OCI-LY7 (cell line): ENCODE measurements at regions not wholly inside any gene's neighbourhood (a gene's known extent, or its start where the extent isn't known, plus 50 kb on each side); places are given as distances from the start of the nearest gene placed in this dataset.

Source experiments
- BruUV-seq: library from RNA; stranded (reverse); fragments of 400-500 nt; replicated peaks from 2 replicates; lab custom pipeline; 2021; lab: Mats Ljungman, UMichigan
- CTCF ChIA-PET: fragments of 300-600 bp; sonication (Branson Sonifier 250); formaldehyde crosslinking; loops from one replicate; lab custom pipeline; 2022; ENCODE audit warnings: antibody characterized with exemption; ENCODE audit not compliant: unreplicated experiment; lab: Charles Lee
- POLR2A ChIA-PET: fragments of 300-600 bp; sonication (Branson Sonifier 250); formaldehyde crosslinking; loops from one replicate; lab custom pipeline; 2022; ENCODE audit warnings: antibody characterized with exemption; lab: Charles Lee
- DNase-seq: peaks from one replicate; pipeline ENCODE4 v3.0.0-alpha.2; 2015; ENCODE audit warnings: low spot score
- H2AFZ ChIP-seq: fragments of 200-600 bp; sonication (generic), shearing (Covaris generic); 2 replicates; pipeline ENCODE4 v1.6.1; 2014; ENCODE audit warnings: mild to moderate bottlenecking, antibody characterized with exemption, low read length, moderate library complexity
- H3K27ac ChIP-seq: fragments of 200-600 bp; sonication (generic); 2 replicates; pipeline ENCODE4 v1.5.1; 2014; ENCODE audit warnings: mixed run types, low read depth, mild to moderate bottlenecking, moderate library complexity, low read length, inconsistent platforms; ENCODE audit not compliant: poor library complexity, severe bottlenecking
- H3K36me3 ChIP-seq: fragments of 200-600 bp; sonication (generic); 2 replicates; pipeline ENCODE4 v1.6.1; 2014; ENCODE audit warnings: mild to moderate bottlenecking, antibody characterized with exemption, low read length, moderate library complexity, mixed read lengths; ENCODE audit not compliant: insufficient read depth
- H3K4me1 ChIP-seq: fragments of 200-600 bp; sonication (generic); 2 replicates; pipeline ENCODE4 v1.5.1; 2014; ENCODE audit warnings: mild to moderate bottlenecking, low read length; ENCODE audit not compliant: insufficient read depth, poor library complexity, severe bottlenecking
- H3K4me2 ChIP-seq: fragments of 200-600 bp; sonication (generic); 2 replicates; pipeline ENCODE4 v1.6.1; 2014; ENCODE audit warnings: mild to moderate bottlenecking, low read length
- H3K4me3 ChIP-seq: fragments of 200-600 bp; sonication (generic); 2 replicates; pipeline ENCODE4 v1.5.1; 2014; ENCODE audit warnings: mild to moderate bottlenecking, low read depth, low read length; ENCODE audit not compliant: poor library complexity, severe bottlenecking
- H3K79me2 ChIP-seq: fragments of 200-600 bp; sonication (generic); 2 replicates; pipeline ENCODE4 v1.6.1; 2016; ENCODE audit warnings: low read depth, mild to moderate bottlenecking, low read length, moderate library complexity, mixed read lengths; ENCODE audit not compliant: insufficient read depth
- H3K9me2 ChIP-seq: fragments of 200-600 bp; sonication (generic); 2 replicates; pipeline ENCODE4 v1.6.1; 2016; ENCODE audit warnings: mild to moderate bottlenecking, low read length, mixed read lengths; ENCODE audit not compliant: insufficient read depth
- H3K9me3 ChIP-seq: fragments of 200-600 bp; sonication (generic); 2 replicates; pipeline ENCODE4 v1.6.1; 2014; ENCODE audit warnings: mild to moderate bottlenecking, mixed run types, low read length, mixed read lengths
- H4K20me1 ChIP-seq: fragments of 200-600 bp; sonication (generic); 2 replicates; pipeline ENCODE4 v1.6.1; 2014; ENCODE audit warnings: mild to moderate bottlenecking, antibody characterized with exemption, low read length, moderate library complexity, mixed read lengths; ENCODE audit not compliant: insufficient read depth
- CTCF ChIP-seq: fragments of 200-600 bp; sonication (generic); conservative IDR thresholded peaks from 2 replicates; pipeline ENCODE4 v1.5.1; 2014; ENCODE audit warnings: mild to moderate bottlenecking, antibody characterized with exemption, low read length, moderate library complexity, mixed read lengths
- EZH2phosphoT487 ChIP-seq: fragments of 200-600 bp; sonication (generic); IDR thresholded peaks from 2 replicates; pipeline ENCODE4 v1.6.1; 2018; ENCODE audit warnings: low read depth, borderline replicate concordance, mild to moderate bottlenecking, mixed run types, antibody characterized with exemption, low read length, moderate library complexity, mixed read lengths
- intact Hi-C: fragments of 100-400 bp; cut with micrococcal nuclease; formaldehyde crosslinking; loops from one replicate; pipeline ENCODE4 v1.10.0; 2022; ENCODE audit not compliant: unreplicated experiment

GRCh38 chr1:36722871-36723270, 240.2 kb upstream of the CSF3R start:
- no peaks in the 10 kb centered on the region for H3K36me3 ChIP-seq
- TF ChIP-seq EZH2phosphoT487: no peak
- BruUV-seq: no TSS peak

DNA sequence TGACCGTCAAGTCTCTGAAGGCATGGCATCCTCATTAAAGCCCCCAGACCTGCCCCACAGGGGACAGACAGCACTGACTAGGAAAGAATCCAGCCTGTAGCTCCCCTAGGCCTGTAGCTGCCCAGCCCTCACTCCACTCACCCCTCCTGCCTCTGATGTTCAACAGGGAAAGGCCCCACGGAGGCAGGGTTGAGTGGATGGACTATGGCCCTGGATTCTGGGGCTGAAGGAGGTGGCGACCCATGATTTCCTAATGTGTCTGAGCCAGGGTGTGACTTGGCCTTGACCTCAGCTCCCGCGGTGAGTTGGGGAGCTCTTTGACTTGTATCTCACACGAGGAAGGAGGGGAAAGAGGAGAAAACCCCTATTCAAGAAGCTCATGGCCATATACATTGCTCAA, 238.5 kb upstream of the CSF3R start:
- intact Hi-C loops: no loop called here
- Histone ChIP-seq H3K79me2 (no peaks in the 10 kb centered on the region), H3K27ac (no peak overlapping the region), H3K9me3 (no peaks in the 10 kb centered on the region), H3K4me2 (no peak overlapping the region), H3K9me2 (no peaks in the 10 kb centered on the region), H2AFZ (no peak overlapping the region), H4K20me1 (no peaks in the 10 kb centered on the region), H3K4me1 (no peaks in the 10 kb centered on the region), H3K36me3 (no peaks in the 10 kb centered on the region), H3K4me3 (no peak overlapping the region)
- TF ChIP-seq CTCF (no peak), EZH2phosphoT487 (no peak)
- ChIA-PET POLR2A (interaction anchor here (0.6 kb wide), 1 partner anchor 150 kb away, joined by 3 read pairs; no protein-coding TSS in a partner anchor), CTCF (no interaction called here)
- DNase-seq: no peak
- no TSS peak for BruUV-seq

More at GRCh38 chr1:36722871-36723270, 240.2 kb upstream of the CSF3R start:
- H3K9me3 ChIP-seq: no peaks in the 10 kb centered on the region
- H3K27ac ChIP-seq: no peak overlapping the region
- H3K9me2 ChIP-seq: no peaks in the 10 kb centered on the region
- H3K4me1 ChIP-seq: no peaks in the 10 kb centered on the region
- no peak overlapping the region for H3K4me2 ChIP-seq
- no peak overlapping the region for H2AFZ ChIP-seq
- H3K4me3 ChIP-seq: no peak overlapping the region
- DNase-seq: no peak
- intact Hi-C loops: no loop called here
- no peaks in the 10 kb centered on the region for H3K79me2 ChIP-seq
- no peaks in the 10 kb centered on the region for H4K20me1 ChIP-seq
- ChIA-PET POLR2A (no interaction called here), CTCF (no interaction called here)

DNA sequence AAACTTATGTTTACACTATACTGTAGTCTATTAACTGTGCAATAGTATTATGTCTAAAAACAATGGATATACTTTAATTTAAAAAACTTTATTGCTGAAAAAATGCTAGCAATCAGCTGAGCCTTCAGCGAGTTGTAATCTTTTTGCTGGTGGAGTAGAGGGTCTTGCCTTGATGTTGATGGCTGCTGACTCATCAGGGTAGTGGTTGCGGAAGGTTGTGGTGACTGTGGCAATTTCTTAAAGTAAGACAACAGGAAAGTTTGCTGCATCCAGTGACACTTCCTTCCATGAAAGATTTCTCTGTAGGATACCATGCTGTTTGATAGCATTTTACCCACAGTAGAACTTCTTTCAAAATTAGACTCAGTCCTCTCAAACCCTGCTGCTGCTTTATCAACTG, 234.7 kb upstream of the CSF3R start:
- Histone ChIP-seq H3K36me3 (no peaks in the 10 kb centered on the region), H3K79me2 (no peaks in the 10 kb centered on the region), H4K20me1 (no peaks in the 10 kb centered on the region), H3K4me2 (no peak overlapping the region), H3K27ac (no peak overlapping the region), H3K4me1 (no peaks in the 10 kb centered on the region), H3K9me2 (no peaks in the 10 kb centered on the region), H3K4me3 (no peak overlapping the region), H3K9me3 (no peaks in the 10 kb centered on the region), H2AFZ (no peak overlapping the region)
- intact Hi-C loops: no loop called here
- no TSS peak for BruUV-seq
- ChIA-PET CTCF (no interaction called here), POLR2A (no interaction called here)
- no peak for DNase-seq
- TF ChIP-seq EZH2phosphoT487 (no peak), CTCF (no peak)
